ENCODE measurements at regions not wholly inside any gene's neighbourhood (a gene's known extent, or its start where the extent isn't known, plus 50 kb on each side); places are given as distances from the start of the nearest gene placed in this dataset.

DNA sequence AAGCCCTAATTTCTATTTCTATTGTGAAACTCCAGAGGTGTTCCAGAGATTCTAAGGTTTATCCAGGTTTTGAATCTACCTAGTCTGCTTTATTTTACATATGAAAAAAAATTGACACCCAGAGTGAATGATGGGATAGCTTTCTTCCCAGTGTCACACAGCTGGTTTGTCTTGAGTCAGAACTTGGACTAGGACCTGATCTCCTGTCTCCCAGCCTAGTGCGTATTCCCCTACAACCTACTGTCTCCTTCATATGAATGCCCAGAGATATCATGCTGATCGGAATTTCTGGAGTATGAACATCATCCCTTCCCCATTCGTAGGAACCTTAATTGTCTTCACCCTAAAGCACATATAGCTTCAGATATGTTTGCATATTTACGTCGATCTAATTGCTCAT, 524.2 kb downstream of the SPATA31D1 start:
- no peak overlapping the region for H2BK5ac ChIP-seq (ENCODE audit: low read length)
- no peaks in the 10 kb centered on the region for H3K4me1 ChIP-seq (ENCODE audit: control insufficient read depth in 2 of 2, insufficient read depth in 1 of 2, low read depth in 1 of 2, low read length in 2 of 2)
- H3K9ac ChIP-seq (ENCODE audit: low read depth, low read length, poor library complexity), result no peak overlapping the region
- no peak overlapping the region for H2AFZ ChIP-seq (ENCODE audit: low read length)
- no peaks in the 10 kb centered on the region for H3K79me1 ChIP-seq (ENCODE audit: low read depth, low read length)
- no peak overlapping the region for H2BK12ac ChIP-seq (ENCODE audit: low read length)
- no peak overlapping the region for H2BK120ac ChIP-seq (ENCODE audit: low read depth, low read length)
- H3K4ac ChIP-seq (ENCODE audit: low read length), result no peak overlapping the region
- H4K8ac ChIP-seq (ENCODE audit: low read depth, low read length), result no peak overlapping the region
- H2AK5ac ChIP-seq (ENCODE audit: low read depth, low read length), result no peak overlapping the region
- no peak overlapping the region for H2BK15ac ChIP-seq (ENCODE audit: low read length)
- H3K27me3 ChIP-seq (ENCODE audit: control insufficient read depth in 3 of 3, insufficient read depth in 3 of 3, low read depth in 1 of 3, low read length in 3 of 3), result no peaks in the 10 kb centered on the region
- no peak for DNase-seq (ENCODE audit: low spot score)
- WGBS, 2 donors (ENCODE audit: extremely low coverage in 2 of 2, insufficient read length in 2 of 2, insufficient replicate concordance in 1 of 2), result no CpG with 5 or more reads among the region's 5 CpGs
- H4K91ac ChIP-seq (ENCODE audit: low read depth, low read length, poor library complexity), result no peak overlapping the region
- H3K14ac ChIP-seq (ENCODE audit: low read length), result no peak overlapping the region
- no peak overlapping the region for H3K23ac ChIP-seq (ENCODE audit: low read depth, low read length, poor library complexity)
- no peaks in the 10 kb centered on the region for H3K9me3 ChIP-seq (replicated peaks in 1 of 2; ENCODE audit: control insufficient read depth in 2 of 2, insufficient read depth in 1 of 2, low read depth in 1 of 2, low read length in 2 of 2)
- H3K18ac ChIP-seq (ENCODE audit: low read length), result no peak overlapping the region
- no peaks in the 10 kb centered on the region for H3K36me3 ChIP-seq (replicated peaks in 1 of 2; ENCODE audit: control insufficient read depth in 2 of 2, insufficient read depth in 2 of 2, low read length in 2 of 2)
- H3K4me2 ChIP-seq (ENCODE audit: insufficient read depth, low read length, poor library complexity, severe bottlenecking), result no peak overlapping the region
- H3K27ac ChIP-seq (replicated peaks; ENCODE audit: low read length), result no peak overlapping the region
- H3K4me3 ChIP-seq (ENCODE audit: low read length in 2 of 2), result no peak overlapping the region

DNA sequence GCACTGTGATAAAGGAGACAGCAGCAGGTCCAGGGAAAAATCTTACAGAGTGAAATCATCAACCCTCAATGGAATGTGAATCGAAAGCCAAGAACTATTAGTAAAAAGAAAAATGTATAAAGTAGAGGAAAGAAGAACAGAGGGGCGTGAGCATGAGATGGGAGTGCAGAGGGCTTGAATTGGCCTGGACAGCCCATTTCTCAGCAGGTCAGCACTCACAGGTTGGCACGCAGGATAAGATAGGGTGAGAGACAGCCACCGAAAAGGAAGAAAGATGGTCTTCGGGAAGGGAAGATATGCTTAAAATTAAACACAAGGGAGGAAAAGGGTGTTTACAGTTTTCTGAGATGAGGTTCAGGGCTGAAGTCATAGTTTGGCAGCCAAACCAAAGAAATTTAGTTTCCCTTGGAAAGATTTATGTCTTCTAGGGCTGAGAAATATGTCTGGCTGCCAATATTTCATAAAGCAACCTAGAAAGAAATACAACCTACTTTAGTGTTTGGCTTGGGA, 524.7 kb downstream of the SPATA31D1 start:
- DNase-seq (ENCODE audit: low spot score), result no peak

DNA sequence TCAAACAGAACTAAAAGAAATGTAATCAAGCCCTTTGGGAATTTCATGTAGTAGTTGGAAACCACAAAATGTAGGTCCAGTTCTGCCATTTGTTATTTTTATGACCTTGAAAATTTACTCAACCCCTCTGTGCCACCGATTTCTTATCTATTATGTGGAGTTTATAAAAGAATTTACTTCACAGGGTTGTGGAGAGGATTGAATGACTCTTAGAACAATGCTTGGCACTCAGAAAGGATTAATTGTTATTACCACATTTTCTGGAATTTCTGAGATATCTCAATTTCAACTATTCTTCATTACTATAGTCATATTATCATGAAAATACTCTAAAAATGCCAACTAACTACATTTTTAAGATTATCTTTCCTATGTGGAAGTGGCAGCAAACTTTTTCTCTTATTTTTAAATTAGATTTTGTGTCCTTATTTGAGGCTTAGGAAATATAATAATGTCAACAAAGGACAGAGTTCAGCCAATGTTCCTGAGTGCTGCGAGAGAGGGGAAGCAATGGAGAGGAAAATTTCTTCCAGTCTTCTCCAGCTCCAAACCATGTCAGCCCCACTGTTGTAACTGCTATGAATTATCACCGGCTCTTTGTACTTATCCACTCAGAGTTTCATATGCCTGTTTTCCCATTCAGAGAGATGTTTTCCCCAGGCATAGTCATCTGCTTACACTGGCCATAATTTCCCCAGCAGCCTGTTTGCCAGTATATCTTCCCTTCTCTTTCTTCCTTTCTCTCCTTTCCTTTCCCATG, 525.6 kb downstream of the SPATA31D1 start:
- Histone ChIP-seq H3K27me3 (ENCODE audit: control insufficient read depth in 3 of 3, insufficient read depth in 3 of 3, low read depth in 1 of 3, low read length in 3 of 3) (no peaks in the 10 kb centered on the region), H3K9ac (ENCODE audit: low read depth, low read length, poor library complexity) (no peak overlapping the region), H3K4me1 (ENCODE audit: control insufficient read depth in 2 of 2, insufficient read depth in 1 of 2, low read depth in 1 of 2, low read length in 2 of 2) (no peaks in the 10 kb centered on the region), H3K4me3 (ENCODE audit: low read length in 2 of 2) (no peak overlapping the region), H3K18ac (ENCODE audit: low read length) (no peak overlapping the region), H4K8ac (ENCODE audit: low read depth, low read length) (no peak overlapping the region), H2BK120ac (ENCODE audit: low read depth, low read length) (no peak overlapping the region), H3K9me3 (replicated peaks in 1 of 2; ENCODE audit: control insufficient read depth in 2 of 2, insufficient read depth in 1 of 2, low read depth in 1 of 2, low read length in 2 of 2) (no peaks in the 10 kb centered on the region), H3K14ac (ENCODE audit: low read length) (no peak overlapping the region), H2AK5ac (ENCODE audit: low read depth, low read length) (no peak overlapping the region), H2BK12ac (ENCODE audit: low read length) (no peak overlapping the region), H2BK5ac (ENCODE audit: low read length) (no peak overlapping the region), H3K4ac (ENCODE audit: low read length) (no peak overlapping the region), H2AFZ (ENCODE audit: low read length) (no peak overlapping the region), H3K79me1 (ENCODE audit: low read depth, low read length) (no peaks in the 10 kb centered on the region), H4K91ac (ENCODE audit: low read depth, low read length, poor library complexity) (no peak overlapping the region), H3K27ac (replicated peaks; ENCODE audit: low read length) (no peak overlapping the region), H2BK15ac (ENCODE audit: low read length) (no peak overlapping the region), H3K4me2 (ENCODE audit: insufficient read depth, low read length, poor library complexity, severe bottlenecking) (no peak overlapping the region), H3K23ac (ENCODE audit: low read depth, low read length, poor library complexity) (no peak overlapping the region), H3K36me3 (replicated peaks in 1 of 2; ENCODE audit: control insufficient read depth in 2 of 2, insufficient read depth in 2 of 2, low read length in 2 of 2) (no peaks in the 10 kb centered on the region)
- no CpG with 5 or more reads among the region's 3 CpGs for WGBS, 2 donors (ENCODE audit: extremely low coverage in 2 of 2, insufficient read length in 2 of 2, insufficient replicate concordance in 1 of 2)
- no peak for DNase-seq (ENCODE audit: low spot score)

More for the DNA sequence above, 524.7 kb downstream of the SPATA31D1 start:
- H4K8ac ChIP-seq (ENCODE audit: low read depth, low read length), result no peak overlapping the region
- no peak overlapping the region for H3K4me2 ChIP-seq (ENCODE audit: insufficient read depth, low read length, poor library complexity, severe bottlenecking)
- no peaks in the 10 kb centered on the region for H3K36me3 ChIP-seq (replicated peaks in 1 of 2; ENCODE audit: control insufficient read depth in 2 of 2, insufficient read depth in 2 of 2, low read length in 2 of 2)
- no peak overlapping the region for H3K23ac ChIP-seq (ENCODE audit: low read depth, low read length, poor library complexity)
- no peaks in the 10 kb centered on the region for H3K79me1 ChIP-seq (ENCODE audit: low read depth, low read length)
- no peak overlapping the region for H3K27ac ChIP-seq (replicated peaks; ENCODE audit: low read length)
- H2BK5ac ChIP-seq (ENCODE audit: low read length), result no peak overlapping the region
- no peaks in the 10 kb centered on the region for H3K9me3 ChIP-seq (replicated peaks in 1 of 2; ENCODE audit: control insufficient read depth in 2 of 2, insufficient read depth in 1 of 2, low read depth in 1 of 2, low read length in 2 of 2)
- no peak overlapping the region for H2BK12ac ChIP-seq (ENCODE audit: low read length)
- H2BK15ac ChIP-seq (ENCODE audit: low read length), result no peak overlapping the region
- no peak overlapping the region for H3K14ac ChIP-seq (ENCODE audit: low read length)
- H2BK120ac ChIP-seq (ENCODE audit: low read depth, low read length), result no peak overlapping the region
- H3K4me3 ChIP-seq (ENCODE audit: low read length in 2 of 2), result no peak overlapping the region
- no peak overlapping the region for H3K4ac ChIP-seq (ENCODE audit: low read length)
- WGBS, 2 donors (ENCODE audit: extremely low coverage in 2 of 2, insufficient read length in 2 of 2, insufficient replicate concordance in 1 of 2), result 100% methylated on average over 1 of the region's 5 CpGs; no CpG with 5 or more reads in 1 of the 2 donors
- H3K4me1 ChIP-seq (ENCODE audit: control insufficient read depth in 2 of 2, insufficient read depth in 1 of 2, low read depth in 1 of 2, low read length in 2 of 2), result no peaks in the 10 kb centered on the region
- no peaks in the 10 kb centered on the region for H3K27me3 ChIP-seq (ENCODE audit: control insufficient read depth in 3 of 3, insufficient read depth in 3 of 3, low read depth in 1 of 3, low read length in 3 of 3)
- H2AK5ac ChIP-seq (ENCODE audit: low read depth, low read length), result no peak overlapping the region
- no peak overlapping the region for H2AFZ ChIP-seq (ENCODE audit: low read length)
- no peak overlapping the region for H3K18ac ChIP-seq (ENCODE audit: low read length)
- H4K91ac ChIP-seq (ENCODE audit: low read depth, low read length, poor library complexity), result no peak overlapping the region
- no peak overlapping the region for H3K9ac ChIP-seq (ENCODE audit: low read depth, low read length, poor library complexity)

DNA sequence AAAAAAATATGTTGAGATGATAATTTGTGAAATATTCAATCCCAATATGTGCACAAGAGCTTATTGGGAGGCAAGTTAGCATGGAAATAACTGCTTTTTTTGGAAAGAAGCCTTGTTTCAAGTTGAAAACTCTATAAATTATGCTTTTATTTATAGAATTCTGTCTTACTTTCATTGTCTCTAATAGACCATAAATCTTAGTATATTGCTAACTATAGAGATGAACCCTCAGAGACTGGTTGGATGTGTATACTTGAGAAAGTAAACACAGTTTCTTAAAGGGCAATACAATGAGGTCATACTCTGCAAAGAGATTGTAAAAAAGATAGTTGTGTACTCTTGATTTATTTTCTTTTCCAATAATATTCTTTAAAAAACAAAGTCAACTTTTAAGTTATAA, 530.3 kb downstream of the SPATA31D1 start:
- H2BK12ac ChIP-seq (ENCODE audit: low read length), result no peak overlapping the region
- no peak overlapping the region for H3K4ac ChIP-seq (ENCODE audit: low read length)
- H3K4me2 ChIP-seq (ENCODE audit: insufficient read depth, low read length, poor library complexity, severe bottlenecking), result no peak overlapping the region

More for the DNA sequence above, 530.3 kb downstream of the SPATA31D1 start:
- Histone ChIP-seq H2AFZ (ENCODE audit: low read length) (no peak overlapping the region), H4K8ac (ENCODE audit: low read depth, low read length) (no peak overlapping the region), H3K4me3 (ENCODE audit: low read length in 2 of 2) (no peak overlapping the region), H2AK5ac (ENCODE audit: low read depth, low read length) (no peak overlapping the region), H3K27me3 (ENCODE audit: control insufficient read depth in 3 of 3, insufficient read depth in 3 of 3, low read depth in 1 of 3, low read length in 3 of 3) (no peaks in the 10 kb centered on the region), H3K18ac (ENCODE audit: low read length) (no peak overlapping the region), H3K4me1 (ENCODE audit: control insufficient read depth in 2 of 2, insufficient read depth in 1 of 2, low read depth in 1 of 2, low read length in 2 of 2) (no peaks in the 10 kb centered on the region), H2BK120ac (ENCODE audit: low read depth, low read length) (no peak overlapping the region), H3K36me3 (replicated peaks in 1 of 2; ENCODE audit: control insufficient read depth in 2 of 2, insufficient read depth in 2 of 2, low read length in 2 of 2) (no peaks in the 10 kb centered on the region), H2BK5ac (ENCODE audit: low read length) (no peak overlapping the region), H3K79me1 (ENCODE audit: low read depth, low read length) (no peaks in the 10 kb centered on the region), H3K14ac (ENCODE audit: low read length) (no peak overlapping the region), H3K9ac (ENCODE audit: low read depth, low read length, poor library complexity) (no peak overlapping the region), H3K27ac (replicated peaks; ENCODE audit: low read length) (no peak overlapping the region), H3K9me3 (replicated peaks in 1 of 2; ENCODE audit: control insufficient read depth in 2 of 2, insufficient read depth in 1 of 2, low read depth in 1 of 2, low read length in 2 of 2) (no peaks in the 10 kb centered on the region), H4K91ac (ENCODE audit: low read depth, low read length, poor library complexity) (no peak overlapping the region), H3K23ac (ENCODE audit: low read depth, low read length, poor library complexity) (no peak overlapping the region), H2BK15ac (ENCODE audit: low read length) (no peak overlapping the region)
- no peak for DNase-seq (ENCODE audit: low spot score)
